ENCODE measurements at regions not wholly inside any gene's neighbourhood (a gene's known extent, or its start where the extent isn't known, plus 50 kb on each side); places are given as distances from the start of the nearest gene placed in this dataset.

DNA sequence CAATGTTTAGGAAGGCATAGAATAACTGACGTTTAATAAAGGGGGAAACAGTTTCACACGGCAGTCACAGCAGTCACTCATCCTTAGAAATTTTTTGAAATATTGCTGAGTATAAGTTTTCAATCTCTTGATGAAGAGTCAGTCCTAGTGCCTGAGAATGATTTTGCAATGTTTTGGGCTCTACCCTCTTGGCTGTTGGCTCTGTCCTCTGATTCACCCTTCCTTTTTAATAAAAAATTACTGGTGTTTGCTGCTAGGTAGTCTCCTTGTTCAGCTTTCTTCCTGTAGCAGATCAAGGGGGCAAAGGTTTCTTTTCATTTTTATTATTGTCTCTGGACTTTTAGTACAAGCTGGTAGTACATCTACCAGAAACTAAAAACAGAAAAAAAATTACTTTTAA, 194.3 kb upstream of the ANO3 start:
- no peak overlapping the region for H3K9ac ChIP-seq
- ChIA-PET POLR2A (no interaction called here), CTCF (interaction anchor here (0.7 to 1.4 kb wide), 2 partner anchors 156 to 1165 kb away, joined by 3 to 6 read pairs; no protein-coding TSS in a partner anchor)
- no peaks in the 10 kb centered on the region for H3F3A ChIP-seq (replicated peaks; ENCODE audit: insufficient read depth)
- no peaks in the 10 kb centered on the region for H3K79me2 ChIP-seq (ENCODE audit: insufficient read depth)
- 94% methylated on average over 2 of the region's 2 CpGs for WGBS (ENCODE audit: low lambda C conversion rate)
- H3K4me2 ChIP-seq: no peak overlapping the region
- H3K27ac ChIP-seq (ENCODE audit: low read depth in 2 of 2, low read length in 1 of 2): no peak overlapping the region
- no peak for TF ChIP-seq GATA2 (CRISPR knock-in tag; IDR thresholded peaks at IDR 0.05)
- no peak for TF ChIP-seq MAX (IDR thresholded peaks at IDR 0.05; ENCODE audit: low read depth)
- TF ChIP-seq FOXM1 (IDR thresholded peaks at IDR 0.05; ENCODE audit: low read depth): no peak
- TF ChIP-seq, protein P1, sequence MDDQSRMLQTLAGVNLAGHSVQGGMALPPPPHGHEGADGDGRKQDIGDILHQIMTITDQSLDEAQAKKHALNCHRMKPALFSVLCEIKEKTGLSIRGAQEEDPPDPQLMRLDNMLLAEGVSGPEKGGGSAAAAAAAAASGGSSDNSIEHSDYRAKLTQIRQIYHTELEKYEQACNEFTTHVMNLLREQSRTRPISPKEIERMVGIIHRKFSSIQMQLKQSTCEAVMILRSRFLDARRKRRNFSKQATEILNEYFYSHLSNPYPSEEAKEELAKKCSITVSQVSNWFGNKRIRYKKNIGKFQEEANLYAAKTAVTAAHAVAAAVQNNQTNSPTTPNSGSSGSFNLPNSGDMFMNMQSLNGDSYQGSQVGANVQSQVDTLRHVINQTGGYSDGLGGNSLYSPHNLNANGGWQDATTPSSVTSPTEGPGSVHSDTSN (IDR thresholded peaks at IDR 0.05): no peak
- no peak for TF ChIP-seq POLR2AphosphoS5 (IDR thresholded peaks at IDR 0.05; ENCODE audit: low read depth, low read length)
- no peak for TF ChIP-seq ZBTB33 (IDR thresholded peaks at IDR 0.05; ENCODE audit: borderline replicate concordance, low read depth)
- no peak for TF ChIP-seq TCF12 (IDR thresholded peaks at IDR 0.05)
- no peak for TF ChIP-seq CTCF (IDR thresholded peaks at IDR 0.05)
- no peak for TF ChIP-seq SIN3A (IDR thresholded peaks at IDR 0.05; ENCODE audit: borderline replicate concordance, low read depth, low read length)
- TF ChIP-seq JUND (IDR thresholded peaks at IDR 0.05): no peak
- H3K4me3 ChIP-seq (ENCODE audit: low read depth in 2 of 2, low read length in 1 of 2): no peak overlapping the region
- H2AFZ ChIP-seq (ENCODE audit: low read depth): no peak overlapping the region
- DNase-seq: no peak
- no peaks in the 10 kb centered on the region for H4K20me1 ChIP-seq (ENCODE audit: insufficient read depth)
- no peaks in the 10 kb centered on the region for H3K27me3 ChIP-seq (ENCODE audit: insufficient read depth)
- H3K4me1 ChIP-seq (ENCODE audit: control insufficient read depth in 1 of 2, insufficient read depth in 2 of 2, low read depth in 1 of 2, low read length in 1 of 2): no peaks in the 10 kb centered on the region
- no peaks in the 10 kb centered on the region for H3K9me3 ChIP-seq
- H3K36me3 ChIP-seq (replicated peaks in 1 of 2; ENCODE audit: control insufficient read depth in 1 of 2, insufficient read depth in 2 of 2, low read length in 1 of 2): no peaks in the 10 kb centered on the region
- no peaks in the 10 kb centered on the region for H3K9me2 ChIP-seq

DNA sequence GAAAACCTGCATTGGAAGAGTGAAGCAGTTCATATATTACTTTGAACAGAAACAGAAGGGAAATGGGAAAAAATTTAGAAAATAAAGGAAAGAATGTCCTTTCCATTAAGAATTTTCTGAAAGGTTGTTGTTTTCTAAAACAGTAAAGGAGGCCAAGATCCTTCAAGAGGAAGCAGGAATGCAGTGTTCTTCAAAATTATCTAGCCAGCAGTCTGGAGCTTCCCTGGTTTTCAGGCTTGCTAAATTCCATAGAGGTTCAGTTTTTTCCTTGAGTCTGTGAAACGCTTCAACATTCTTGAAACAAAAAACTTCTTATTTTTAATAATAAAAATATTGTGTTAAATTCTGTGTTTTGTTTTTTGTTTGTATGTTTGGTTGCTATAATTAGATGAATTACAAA, 189.0 kb upstream of the ANO3 start:
- CTCF ChIA-PET: interaction anchor here (1.7 kb wide), 1 partner anchor 161 kb away, joined by 5 read pairs; no protein-coding TSS in a partner anchor
- Histone ChIP-seq H3K9ac (no peak overlapping the region), H3K27ac (ENCODE audit: low read depth in 2 of 2, low read length in 1 of 2) (no peak overlapping the region), H3F3A (replicated peaks; ENCODE audit: insufficient read depth) (no peaks in the 10 kb centered on the region), H3K4me2 (no peak overlapping the region), H3K9me2 (no peaks in the 10 kb centered on the region), H2AFZ (ENCODE audit: low read depth) (no peak overlapping the region; the same call in 1 of the 2 replicates), H3K36me3 (replicated peaks in 1 of 2; ENCODE audit: control insufficient read depth in 1 of 2, insufficient read depth in 2 of 2, low read length in 1 of 2) (no peaks in the 10 kb centered on the region), H3K79me2 (ENCODE audit: insufficient read depth) (no peaks in the 10 kb centered on the region), H3K9me3 (no peaks in the 10 kb centered on the region), H3K4me3 (ENCODE audit: low read depth in 2 of 2, low read length in 1 of 2) (no peak overlapping the region), H3K4me1 (ENCODE audit: control insufficient read depth in 1 of 2, insufficient read depth in 2 of 2, low read depth in 1 of 2, low read length in 1 of 2) (peaks cover 0 to 7% of the 10 kb centered on the region in 2 experiments; a peak in 2 of 4 replicates), H3K27me3 (ENCODE audit: insufficient read depth) (no peaks in the 10 kb centered on the region), H4K20me1 (ENCODE audit: insufficient read depth) (no peaks in the 10 kb centered on the region)
- no peak for DNase-seq
- POLR2A ChIA-PET: no interaction called here
- 94% methylated on average over 1 of the region's 1 CpG for WGBS (ENCODE audit: low lambda C conversion rate)
- TF ChIP-seq USF1 (IDR thresholded peaks at IDR 0.05; ENCODE audit: borderline replicate concordance, low read depth) (no peak), MEF2A (IDR thresholded peaks at IDR 0.05; ENCODE audit: borderline replicate concordance, low read depth) (no peak), TAF1 (IDR thresholded peaks at IDR 0.05; ENCODE audit: borderline replicate concordance, low read depth, low read length) (no peak), RFX5 (IDR thresholded peaks at IDR 0.05; ENCODE audit: low read length) (no peak), POLR2AphosphoS5 (IDR thresholded peaks at IDR 0.05; ENCODE audit: low read depth, low read length) (no peak), EP300 (IDR thresholded peaks at IDR 0.05; ENCODE audit: borderline replicate concordance in 1 of 2, low read depth in 1 of 2, low read length in 1 of 2) (no peak), JUND (IDR thresholded peaks at IDR 0.05) (no peak)

Measured in SK-N-SH (cell line).